ENCODE measurements at regions not wholly inside any gene's neighbourhood (a gene's known extent, or its start where the extent isn't known, plus 50 kb on each side); places are given as distances from the start of the nearest gene placed in this dataset.
"Not testable (repeated sequence)": the region's sequence is repeated elsewhere in the genome, so short reads cannot be mapped to it uniquely, and the experiment has no call there.

- H3K27me3 ChIP-seq: no peaks in the 10 kb centered on the region
- intact Hi-C loops (cut with DNase I): no loop called here
- no peak overlapping the region for H3K27ac ChIP-seq
- H3K9me3 ChIP-seq: peaks cover 0 to 8% (median 0%) of the 10 kb centered on the region in 12 donors
- no peak overlapping the region for H3K4me3 ChIP-seq
- ATAC-seq (no peak), DNase-seq (no peak)
- WGBS, 4 donors: 37 to 82% (median 60%) methylated on average over 2 of the region's 2 CpGs
- no peaks in the 10 kb centered on the region for H3K4me1 ChIP-seq
- H3K36me3 ChIP-seq: no peaks in the 10 kb centered on the region
- no peak for TF ChIP-seq POLR2A (IDR thresholded peaks at IDR 0.05)
- no peak for TF ChIP-seq CTCF (IDR thresholded peaks at IDR 0.05)
Observed at GRCh38 chr1:101497881-101498559, 261.2 kb downstream of the S1PR1 start.

GRCh38 chr1:101504106-101504505 lies 267.3 kb downstream of the S1PR1 start:
- H3K4me3 ChIP-seq; intact Hi-C loops (cut with DNase I); H3K36me3 ChIP-seq; H3K9me3 ChIP-seq; ATAC-seq; H3K27ac ChIP-seq; H3K27me3 ChIP-seq; DNase-seq: not testable (repeated sequence)
- WGBS, 4 donors: 66 to 88% (median 73%) methylated on average over 2 of the region's 2 CpGs
- H3K4me1 ChIP-seq: peaks cover 0 to 12% (median 0%) of the 10 kb centered on the region in 12 donors

- H3K4me1 ChIP-seq: peaks cover 0 to 12% (median 0%) of the 10 kb centered on the region in 12 donors
Observed at GRCh38 chr1:101505240-101505639, 268.4 kb downstream of the S1PR1 start.

DNA sequence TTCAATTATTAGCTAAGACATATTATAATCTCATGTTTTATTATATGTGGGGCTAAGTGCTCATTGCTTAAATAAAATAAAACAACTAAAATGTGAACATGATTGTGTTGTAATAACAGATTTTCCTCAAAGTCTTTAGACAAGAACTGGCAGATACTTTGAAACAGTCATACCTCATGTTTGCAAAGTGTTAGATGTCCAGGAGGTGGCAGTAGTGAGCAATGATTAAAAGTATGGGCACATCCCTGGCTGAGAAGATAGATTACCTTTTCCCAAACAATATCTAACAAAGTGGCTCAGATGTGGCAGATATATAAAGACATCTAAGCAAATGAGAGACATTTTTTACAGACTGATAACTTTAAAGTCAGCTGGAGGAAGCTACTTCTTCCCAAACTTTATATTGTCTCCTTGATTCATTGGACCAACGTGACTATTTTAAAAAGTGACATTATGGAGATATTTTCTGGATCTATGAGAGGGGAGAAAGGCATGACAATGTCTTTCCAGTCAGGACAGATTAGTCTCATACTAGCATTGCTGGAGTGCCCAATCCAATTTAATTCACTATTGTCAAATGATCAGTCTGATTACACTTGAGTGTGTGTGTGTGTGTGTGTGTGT lies 269.8 kb downstream of the S1PR1 start:
- intact Hi-C loops (cut with DNase I): no loop called here
- WGBS, 4 donors: 0 to 92% (median 43%) methylated on average over 1 of the region's 1 CpG
- Histone ChIP-seq H3K27me3 (no peaks in the 10 kb centered on the region), H3K4me3 (no peak overlapping the region), H3K27ac (no peak overlapping the region), H3K36me3 (no peaks in the 10 kb centered on the region), H3K9me3 (no peaks in the 10 kb centered on the region), H3K4me1 (peaks cover 0 to 12% (median 0%) of the 10 kb centered on the region in 12 donors)
- DNase-seq (no peak), ATAC-seq (peak in 2 of 4 donors; percentile 30 to 56)
- no peak for TF ChIP-seq POLR2A (IDR thresholded peaks at IDR 0.05)
- peak; percentile 41 to 73 (median 63) for TF ChIP-seq CTCF (IDR thresholded peaks at IDR 0.05)

More at GRCh38 chr1:101505240-101505639, 268.4 kb downstream of the S1PR1 start:
- H3K36me3 ChIP-seq; H3K4me3 ChIP-seq; ATAC-seq; intact Hi-C loops (cut with DNase I); H3K27ac ChIP-seq; DNase-seq; H3K27me3 ChIP-seq; H3K9me3 ChIP-seq: not testable (repeated sequence)
- 77 to 89% (median 85%) methylated on average over 5 of the region's 5 CpGs for WGBS, 4 donors

DNA sequence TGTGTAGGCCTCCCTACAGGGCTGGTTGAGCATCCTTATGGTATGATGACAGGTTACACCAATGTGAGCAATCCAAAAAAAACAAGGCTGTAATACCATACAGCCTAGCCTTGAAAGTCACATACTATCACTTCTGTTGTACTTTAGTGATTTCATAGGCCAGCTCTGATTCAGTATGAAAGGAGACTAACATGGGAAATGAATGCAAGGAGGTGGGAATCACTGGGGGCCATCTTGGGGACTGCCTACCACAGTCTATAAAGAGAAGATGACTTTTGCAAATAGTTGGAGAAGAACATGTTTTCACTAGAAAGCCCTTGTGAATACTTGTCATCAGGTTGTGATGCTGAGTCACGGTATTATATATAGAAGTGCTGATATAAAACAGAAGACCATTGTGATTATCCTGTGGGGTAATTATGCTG lies 270.7 kb downstream of the S1PR1 start:
- intact Hi-C loops (cut with DNase I): no loop called here
- peak overlapping the region in 1 of 12 donors; percentile 10 for H3K27ac ChIP-seq
- TF ChIP-seq POLR2A (IDR thresholded peaks at IDR 0.05) (no peak), CTCF (IDR thresholded peaks at IDR 0.05) (no peak)
- ATAC-seq (peak in 3 of 4 donors; percentile 72 to 84 (median 76)), DNase-seq (peak in 1 of 5 donors; percentile 8)
- H3K9me3 ChIP-seq: no peaks in the 10 kb centered on the region
- 11 to 31% (median 15%) methylated on average over 1 of the region's 1 CpG for WGBS, 4 donors
- no peaks in the 10 kb centered on the region for H3K27me3 ChIP-seq
- H3K4me3 ChIP-seq: no peak overlapping the region
- peaks cover 0 to 12% (median 0%) of the 10 kb centered on the region in 12 donors for H3K4me1 ChIP-seq
- H3K36me3 ChIP-seq: no peaks in the 10 kb centered on the region

Data from heart left ventricle (tissue), 16 donors.